IPS-18c (cell line): ENCODE measurements at regions not wholly inside any gene's neighbourhood (a gene's known extent, or its start where the extent isn't known, plus 50 kb on each side); places are given as distances from the start of the nearest gene placed in this dataset.

Source experiments
- H3K4me3 ChIP-seq: 2 replicates; pipeline ENCODE4 v1.7.0; 2013; ENCODE audit warnings: low read depth, mild to moderate bottlenecking, low read length, moderate library complexity; ENCODE audit not compliant: insufficient read depth
- H3K9me3 ChIP-seq: one replicate; pipeline ENCODE4 v1.6.1; 2013; ENCODE audit warnings: mild to moderate bottlenecking, low read length, moderate library complexity; ENCODE audit not compliant: control insufficient read depth, insufficient read depth

DNA sequence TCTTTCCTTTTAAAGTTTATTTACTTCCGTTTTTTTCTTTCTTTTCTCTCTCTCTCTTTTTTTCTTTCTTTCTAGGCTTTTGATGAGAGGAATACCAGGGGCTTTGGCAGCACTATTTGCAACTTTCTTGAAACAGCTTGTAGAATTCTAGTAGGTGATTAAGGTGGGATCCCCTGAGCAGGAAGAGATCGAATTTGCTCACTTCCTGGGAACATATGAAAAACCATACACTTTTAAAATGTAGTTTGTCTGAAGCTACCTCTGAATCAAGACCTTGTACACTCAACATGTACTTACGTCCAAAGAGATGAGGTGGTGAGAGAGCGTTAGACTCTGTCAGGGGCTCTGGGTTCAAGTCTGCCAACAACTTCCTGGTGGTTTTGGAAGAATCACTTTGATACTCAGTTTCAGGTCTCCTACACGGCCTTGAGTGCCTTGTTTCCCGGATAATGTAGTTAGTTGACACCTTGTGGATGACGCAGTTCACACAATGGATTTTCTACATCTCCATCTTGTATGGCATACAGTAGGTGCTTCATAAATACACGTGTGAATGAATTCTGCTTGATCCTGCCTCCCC lies 229.1 kb downstream of the MYCN start:
- Histone ChIP-seq H3K4me3 (no peak overlapping the region), H3K9me3 (no peaks in the 10 kb centered on the region)

DNA sequence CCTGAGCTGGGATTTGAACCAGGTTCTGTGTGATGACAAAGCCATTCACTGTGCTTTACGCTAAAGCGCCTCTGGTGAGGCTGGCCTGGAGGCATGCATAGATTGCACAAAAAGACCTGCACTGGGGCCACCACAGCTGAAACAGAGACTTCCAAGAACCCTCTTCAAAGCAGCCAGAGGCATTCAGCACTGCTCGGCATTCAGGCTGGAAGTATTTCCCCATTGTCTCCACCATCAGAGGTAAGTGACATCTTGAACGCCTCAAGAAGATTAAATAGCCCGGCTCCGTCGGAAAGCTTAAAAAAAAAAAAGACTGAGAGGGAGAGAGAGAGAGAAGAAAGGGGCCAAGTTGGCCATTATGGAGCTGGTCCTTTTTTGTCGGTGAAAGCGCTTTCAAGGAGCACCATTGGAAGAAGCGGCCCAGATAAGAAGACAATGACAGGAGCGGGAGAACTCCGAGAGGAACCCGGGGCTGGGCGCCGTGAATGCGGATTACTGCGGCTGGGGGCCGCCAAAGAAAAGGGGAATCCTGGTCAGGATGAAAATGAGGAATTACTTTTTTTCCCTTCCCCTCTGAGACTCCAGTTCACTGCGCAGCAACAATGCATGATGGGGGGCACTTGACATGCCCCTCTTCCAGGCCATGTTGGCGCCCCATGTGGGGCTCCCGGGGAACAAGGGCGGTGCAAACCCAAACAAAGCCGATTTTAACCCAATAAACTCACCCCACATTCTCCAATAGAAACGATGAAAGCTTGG lies 228.3 kb downstream of the MYCN start:
- Histone ChIP-seq H3K9me3 (no peaks in the 10 kb centered on the region), H3K4me3 (no peak overlapping the region)

DNA sequence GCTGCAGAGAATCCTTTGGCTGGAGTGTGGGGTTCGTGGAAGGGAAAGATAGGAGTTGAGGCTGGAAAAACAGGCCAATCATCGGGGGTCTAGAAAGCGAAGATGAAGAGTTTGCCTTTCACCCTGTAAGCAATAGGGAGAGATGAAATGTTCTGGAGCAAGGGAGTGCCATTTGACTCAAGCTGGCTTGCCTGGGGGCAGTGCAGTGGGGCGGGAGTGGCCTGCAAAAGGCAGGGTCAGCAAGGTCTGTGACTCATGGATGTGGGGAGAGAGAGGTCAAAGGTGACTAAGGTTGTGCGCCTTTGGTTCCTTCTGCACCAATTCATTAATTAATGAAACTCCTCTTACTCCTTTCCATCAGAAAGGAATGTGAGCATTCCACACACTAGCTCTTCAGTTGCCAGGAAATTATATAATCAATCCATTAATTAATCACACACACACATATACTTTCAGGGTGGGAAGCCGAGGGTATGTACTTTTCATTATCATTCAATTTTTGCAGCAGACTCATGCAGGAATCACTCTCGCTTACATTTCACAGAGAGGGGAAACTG lies 227.6 kb downstream of the MYCN start:
- Histone ChIP-seq H3K4me3 (no peak overlapping the region), H3K9me3 (no peaks in the 10 kb centered on the region)

DNA sequence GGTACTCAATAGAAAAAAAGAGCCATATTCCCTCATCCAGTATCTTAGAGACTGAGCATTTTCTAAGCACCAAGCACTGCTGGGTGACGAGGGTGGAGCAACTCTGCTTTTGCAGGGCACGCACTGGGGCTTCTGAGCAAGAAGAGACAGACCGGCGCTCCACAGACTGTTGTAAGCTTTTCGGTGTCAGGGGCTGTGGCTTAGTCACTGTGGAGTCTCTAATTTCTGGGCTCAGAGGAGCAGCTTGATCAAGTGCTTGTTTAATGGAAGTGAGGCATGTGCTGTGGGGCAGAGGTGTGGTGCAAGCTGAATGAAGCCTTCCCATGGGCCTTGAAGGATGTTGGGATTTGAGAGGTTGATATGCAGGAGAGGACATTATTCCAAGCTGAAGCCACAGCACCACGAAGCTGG lies 227.1 kb downstream of the MYCN start:
- Histone ChIP-seq H3K4me3 (no peak overlapping the region), H3K9me3 (no peaks in the 10 kb centered on the region)

DNA sequence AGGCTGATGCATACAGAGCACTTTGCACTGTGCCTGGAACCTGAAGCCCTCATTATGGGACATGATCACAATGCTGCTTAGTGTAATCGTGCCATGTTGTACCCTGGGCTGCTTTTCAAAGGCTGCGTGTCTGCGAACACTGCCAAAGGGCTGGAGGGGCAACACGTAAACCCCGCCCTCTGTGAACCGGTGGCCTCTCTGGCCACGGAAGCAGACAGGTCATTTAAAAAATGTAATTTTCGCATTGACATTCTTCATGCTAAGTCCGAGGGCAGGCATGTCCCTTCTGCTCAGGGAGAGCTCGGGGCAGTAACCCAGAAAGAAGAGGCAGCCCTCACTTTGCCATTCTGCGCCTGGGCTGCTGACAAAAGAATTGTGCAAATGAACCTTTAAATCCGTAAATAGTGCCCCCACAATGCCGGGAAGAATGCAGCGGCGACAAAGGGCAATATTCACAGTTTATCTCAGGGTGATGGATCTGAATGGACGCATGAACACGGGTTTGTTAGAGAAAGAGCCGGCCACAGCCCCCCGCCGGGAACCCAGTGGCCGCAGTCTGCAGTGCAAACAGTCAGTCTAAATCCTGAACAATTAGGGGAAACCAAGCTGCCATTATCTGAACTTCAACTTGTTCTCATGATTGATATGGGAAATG lies 226.1 kb downstream of the MYCN start:
- Histone ChIP-seq H3K4me3 (no peak overlapping the region), H3K9me3 (no peaks in the 10 kb centered on the region)

DNA sequence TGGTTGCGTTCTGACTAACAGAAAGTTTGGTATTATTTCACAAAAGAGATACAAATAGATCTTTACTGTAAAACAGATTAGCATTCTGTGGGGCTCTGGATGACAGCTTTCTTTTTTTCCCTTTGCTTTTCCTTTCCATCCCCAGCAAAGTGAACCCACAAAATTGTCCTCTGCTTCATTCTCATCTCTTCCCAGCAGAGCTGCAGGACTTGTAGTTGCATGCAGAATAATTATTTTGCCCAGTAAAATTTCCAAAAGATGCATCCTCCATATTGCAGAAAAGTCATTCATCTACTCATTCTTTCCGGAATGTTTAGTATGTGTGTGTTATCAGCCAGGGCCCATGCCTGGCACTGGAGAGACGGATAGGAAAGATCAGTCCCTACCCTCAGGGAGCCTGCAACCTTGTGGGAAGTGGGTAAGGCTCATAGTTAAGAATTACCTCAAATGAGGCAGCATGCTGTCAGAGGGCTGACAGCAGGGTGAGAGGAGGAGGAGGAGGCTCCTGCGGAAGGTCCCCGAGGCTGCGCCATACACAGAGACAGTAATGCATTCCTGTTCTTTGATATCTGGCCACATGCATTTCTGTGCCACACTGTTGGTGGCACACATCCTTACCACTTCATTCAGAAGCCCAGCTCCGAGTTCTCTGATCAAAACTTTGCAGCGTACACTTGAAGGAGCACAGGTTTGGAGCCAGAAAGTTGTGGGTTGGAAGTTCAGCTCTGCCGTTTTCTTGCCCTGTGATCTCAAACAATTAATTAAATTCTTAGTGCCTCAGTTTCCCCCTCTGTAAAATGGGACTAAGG lies 225.4 kb downstream of the MYCN start:
- H3K9me3 ChIP-seq = no peaks in the 10 kb centered on the region
- no peak overlapping the region for H3K4me3 ChIP-seq

DNA sequence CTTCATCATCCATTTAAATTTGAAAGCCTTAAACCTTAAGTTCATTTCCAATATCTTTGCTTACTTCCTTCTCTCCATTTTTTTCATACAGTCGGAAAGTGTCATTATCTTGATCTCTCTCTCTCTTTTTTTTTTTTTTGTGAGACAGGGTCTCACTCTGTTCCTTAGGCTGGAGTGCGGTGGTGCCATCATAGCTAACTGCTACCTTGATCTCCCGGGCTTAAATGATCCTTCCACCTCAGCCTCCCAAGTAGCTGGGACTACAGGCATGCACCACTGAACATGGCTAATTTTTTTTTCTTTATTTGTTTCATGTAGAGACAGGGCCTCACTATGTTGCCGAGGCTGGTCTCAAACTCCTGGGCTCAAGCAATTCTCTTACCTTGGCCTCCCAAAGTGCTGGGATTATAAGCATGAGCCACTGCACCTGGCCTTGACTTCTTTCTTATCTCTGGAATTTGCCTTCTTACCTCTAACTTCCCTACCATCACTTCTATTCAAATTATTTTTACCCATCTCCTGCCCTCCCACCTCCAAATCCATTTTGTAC lies 222.2 kb downstream of the MYCN start:
- Histone ChIP-seq H3K4me3 (no peak overlapping the region), H3K9me3 (no peaks in the 10 kb centered on the region)

DNA sequence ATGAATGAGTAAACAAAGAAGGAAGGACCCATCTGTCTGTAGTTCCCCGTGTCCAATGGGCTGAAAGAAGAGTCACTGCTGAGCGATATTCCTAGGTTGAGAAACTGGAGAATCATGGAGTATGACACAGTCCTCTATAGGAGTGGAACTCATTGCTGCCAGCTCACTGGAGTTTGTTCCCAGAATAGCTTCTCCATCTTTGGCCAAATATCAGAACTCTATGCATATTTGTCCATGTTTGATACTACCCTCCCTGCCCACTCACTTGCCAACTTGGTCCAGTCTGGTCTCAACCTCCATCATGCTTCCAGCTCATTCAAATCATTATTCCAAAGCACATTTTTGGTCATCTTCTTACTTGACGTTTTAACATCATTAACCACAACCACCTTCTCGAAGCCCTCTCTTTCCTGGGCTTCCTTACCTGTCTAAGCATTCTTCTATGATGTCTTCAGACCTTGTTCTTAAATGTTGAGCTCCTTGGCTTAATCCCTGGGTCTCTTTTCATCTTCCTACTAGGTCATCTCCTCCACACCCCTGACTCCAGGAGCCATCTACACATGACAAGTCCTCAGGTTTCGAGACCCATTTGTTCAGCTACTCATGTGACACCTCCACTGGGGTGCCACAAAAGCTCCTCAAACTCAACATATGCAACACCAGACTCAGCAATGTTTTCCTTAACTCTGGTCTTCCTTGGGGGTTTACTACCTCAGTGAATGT lies 221.6 kb downstream of the MYCN start:
- no peaks in the 10 kb centered on the region for H3K9me3 ChIP-seq
- no peak overlapping the region for H3K4me3 ChIP-seq

DNA sequence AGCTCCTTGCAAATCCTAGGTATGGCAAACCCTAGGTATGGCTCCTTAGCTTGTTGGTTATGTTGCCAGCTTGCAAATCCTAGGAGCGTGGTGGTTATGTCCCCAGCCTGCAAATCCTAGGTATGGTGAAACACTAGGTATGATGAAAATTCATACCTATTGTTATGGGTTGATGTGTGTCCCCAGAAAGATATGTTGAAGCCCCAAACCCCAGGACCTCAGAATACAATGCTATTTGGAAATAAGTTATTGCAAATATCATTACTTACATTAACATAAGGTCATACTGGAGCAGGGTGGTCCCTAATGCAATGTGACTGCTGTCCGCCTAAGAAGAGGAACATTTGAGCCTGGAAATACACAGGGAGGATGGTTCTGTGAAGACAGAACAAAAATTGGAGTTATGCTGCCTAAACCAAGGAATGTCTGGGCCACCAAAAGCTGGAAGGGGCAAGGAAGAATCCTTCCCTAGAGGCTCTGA lies 220.8 kb downstream of the MYCN start:
- Histone ChIP-seq H3K9me3 (no peaks in the 10 kb centered on the region), H3K4me3 (no peak overlapping the region)

DNA sequence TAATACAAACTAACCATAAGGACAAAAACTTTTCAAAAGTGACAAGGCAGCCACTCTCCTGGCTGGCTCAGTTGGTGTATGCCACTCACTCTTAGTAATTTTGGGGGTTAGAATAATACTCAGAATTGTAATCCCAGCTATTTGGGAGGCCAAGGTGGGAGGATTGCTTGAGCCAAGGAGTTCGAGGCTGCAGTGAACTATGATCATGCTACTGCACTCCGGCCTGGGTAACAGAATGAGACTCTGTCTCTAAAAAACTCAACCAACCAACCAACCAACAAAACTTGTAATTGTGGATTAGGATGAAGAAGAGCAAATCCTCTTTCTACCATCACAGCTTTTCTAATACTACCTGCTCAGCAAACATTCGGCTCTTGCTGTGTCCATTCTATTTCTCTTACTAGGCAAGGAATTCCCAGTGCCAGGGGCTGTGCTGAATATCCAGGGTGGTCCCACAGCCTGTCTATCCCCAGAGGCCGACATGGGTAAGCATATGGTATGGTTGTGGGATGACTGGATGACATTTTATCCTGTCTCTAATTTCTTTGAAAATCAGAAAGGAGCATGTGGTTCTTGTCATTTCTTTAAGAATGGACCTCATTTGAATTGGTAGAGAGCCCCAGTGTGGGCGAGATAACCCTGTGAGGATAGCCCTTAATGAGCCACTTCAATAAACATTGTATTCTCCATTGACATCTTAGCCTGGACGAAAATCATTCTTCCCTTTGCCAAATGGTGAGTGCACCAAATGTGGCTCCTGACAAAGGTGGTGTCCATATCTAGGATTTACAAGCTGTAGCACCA lies 220.1 kb downstream of the MYCN start:
- Histone ChIP-seq H3K9me3 (no peaks in the 10 kb centered on the region), H3K4me3 (no peak overlapping the region)

DNA sequence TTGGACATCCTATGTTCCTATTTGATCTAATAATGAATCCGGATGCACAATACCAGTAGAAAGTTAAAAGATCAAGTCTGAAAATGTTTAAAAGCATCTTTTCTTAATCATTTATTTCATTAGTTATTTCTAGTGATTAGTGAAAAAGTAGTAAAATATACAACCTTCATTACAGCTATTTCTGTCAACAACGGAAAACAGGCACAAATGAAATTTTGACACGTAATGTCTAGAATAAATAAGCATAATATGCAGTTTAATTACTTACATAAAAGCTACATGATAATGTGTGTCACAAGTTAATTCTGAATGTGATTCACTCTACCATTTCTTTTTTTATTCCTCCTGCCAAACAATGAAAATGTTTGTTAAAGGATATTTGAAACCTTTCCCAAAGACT lies 216.1 kb downstream of the MYCN start:
- no peaks in the 10 kb centered on the region for H3K9me3 ChIP-seq
- no peak overlapping the region for H3K4me3 ChIP-seq

DNA sequence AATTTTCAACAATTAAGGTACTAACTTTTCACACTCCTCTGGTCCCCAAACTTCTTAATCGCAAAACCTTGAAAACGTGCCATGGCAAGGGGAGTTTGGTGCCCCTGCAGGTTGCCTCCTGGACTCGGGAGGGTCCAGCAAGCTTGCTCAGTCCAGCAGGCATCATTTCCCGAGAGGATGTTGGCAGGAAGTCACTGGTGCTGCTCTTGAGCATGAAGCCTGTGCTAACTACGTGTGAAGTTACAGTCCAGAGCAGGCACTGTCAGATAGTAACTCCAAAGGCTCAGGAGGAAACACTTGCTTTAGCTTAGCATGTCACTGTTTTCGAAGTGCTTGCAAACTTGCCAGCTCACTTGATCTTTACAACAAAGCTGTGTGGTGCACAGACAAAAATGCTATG lies 215.4 kb downstream of the MYCN start:
- Histone ChIP-seq H3K9me3 (no peaks in the 10 kb centered on the region), H3K4me3 (no peak overlapping the region)

DNA sequence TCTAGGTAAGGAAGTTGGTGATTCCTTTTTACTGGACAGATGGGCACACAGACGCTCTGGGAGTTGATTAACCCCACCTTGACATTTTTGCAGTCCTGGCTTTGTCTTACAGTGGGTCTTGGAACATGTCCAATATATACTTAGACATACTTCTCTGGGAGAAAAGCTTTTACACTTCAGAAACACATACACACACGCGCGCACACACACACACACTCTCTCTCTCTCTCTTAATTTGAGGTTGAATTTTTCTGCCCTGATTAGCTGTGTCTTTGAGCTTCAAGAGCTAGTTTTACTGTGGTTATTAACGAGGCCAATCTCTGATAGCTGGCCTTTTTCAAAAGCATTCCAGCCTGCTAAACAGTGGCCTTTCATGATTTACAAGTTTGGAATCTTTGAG lies 215.0 kb downstream of the MYCN start:
- Histone ChIP-seq H3K4me3 (no peak overlapping the region), H3K9me3 (no peaks in the 10 kb centered on the region)

DNA sequence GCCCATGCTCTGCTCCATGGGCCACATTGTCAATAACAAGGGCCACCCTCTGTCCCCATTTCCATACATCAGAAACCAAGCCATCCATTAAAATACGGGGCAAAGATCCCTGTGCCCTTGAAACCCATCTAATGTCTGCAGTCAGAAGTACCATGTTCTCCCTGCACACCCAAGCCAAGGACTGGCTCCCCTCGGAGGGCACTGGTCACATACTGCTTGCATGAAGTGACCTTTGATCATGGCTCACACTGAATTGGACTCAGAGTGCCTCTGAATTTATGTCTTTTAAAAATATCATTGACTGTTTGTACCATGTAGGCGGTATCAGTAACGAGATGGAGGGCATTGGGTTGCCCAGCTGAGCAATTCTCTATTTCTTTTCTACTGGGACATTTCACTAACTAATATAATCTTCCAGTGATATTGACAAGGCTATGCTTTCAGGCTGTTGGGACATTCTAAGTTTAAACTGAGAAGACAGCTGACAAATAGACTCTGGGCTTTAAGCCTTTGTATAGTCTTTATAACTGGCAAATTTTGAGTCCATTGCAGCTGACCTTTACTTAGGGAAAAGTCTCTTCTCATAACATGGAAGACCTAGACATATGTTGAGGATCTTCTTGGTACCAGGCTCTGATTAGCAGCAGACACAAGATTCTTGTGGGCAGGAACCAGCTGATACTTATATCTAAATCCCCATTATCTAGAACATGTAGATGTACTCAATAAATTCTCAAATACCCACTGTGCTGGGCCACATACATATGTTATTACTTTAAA lies 214.3 kb downstream of the MYCN start:
- no peaks in the 10 kb centered on the region for H3K9me3 ChIP-seq

DNA sequence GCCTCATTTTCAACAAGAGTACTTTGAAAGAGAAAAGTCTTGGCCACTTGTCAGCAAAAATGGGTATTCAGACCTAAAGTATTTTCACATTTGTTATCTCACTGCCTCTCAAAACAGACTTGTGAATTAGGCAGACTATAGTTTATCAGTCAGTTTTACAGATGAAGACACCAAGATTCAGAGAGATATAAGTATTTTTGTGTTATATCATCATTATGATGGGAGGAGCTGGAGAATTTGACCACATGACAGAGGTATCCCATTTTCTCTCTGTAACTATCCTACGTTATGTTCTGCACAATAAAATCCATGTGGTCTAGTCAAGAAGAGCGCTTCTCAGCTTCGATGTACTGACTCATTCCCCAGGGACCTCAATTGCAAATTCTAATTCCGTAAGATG lies 213.7 kb downstream of the MYCN start:
- no peaks in the 10 kb centered on the region for H3K9me3 ChIP-seq
- no peak overlapping the region for H3K4me3 ChIP-seq

More for the DNA sequence above, 214.3 kb downstream of the MYCN start:
- H3K4me3 ChIP-seq = no peak overlapping the region
